ENCODE measurements at regions not wholly inside any gene's neighbourhood (a gene's known extent, or its start where the extent isn't known, plus 50 kb on each side); places are given as distances from the start of the nearest gene placed in this dataset.
A peak's percentile ranks its signal among the peaks of the same experiment; 100 is the strongest.

DNA sequence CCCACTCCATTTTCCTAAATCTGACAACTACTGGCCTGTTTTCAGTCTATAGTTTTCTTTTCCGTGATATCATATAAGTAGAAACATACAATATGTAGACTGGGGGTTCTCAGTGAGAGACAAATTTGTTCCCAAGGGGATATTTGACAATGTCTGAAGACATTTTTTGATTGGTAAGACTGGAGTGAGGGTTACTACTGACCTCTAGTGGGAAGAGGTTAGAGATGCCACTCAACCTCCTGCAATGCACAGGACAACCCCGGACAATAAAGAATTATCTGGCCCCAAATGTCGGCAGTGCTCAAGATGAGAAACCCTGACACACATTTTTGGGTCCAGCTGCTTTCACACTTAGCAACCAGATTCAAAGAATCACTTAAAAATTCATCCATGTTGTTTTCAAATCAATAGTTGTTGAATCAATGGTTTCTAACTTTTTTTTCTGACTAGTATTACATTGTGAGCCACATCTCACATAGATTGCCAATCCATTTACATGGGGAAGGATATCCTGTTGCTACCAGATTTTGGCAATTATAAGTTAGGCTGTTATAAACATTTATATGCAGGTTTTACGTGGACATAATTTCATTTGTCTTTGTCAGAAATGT, 307.1 kb downstream of the RPL10L start:
- Histone ChIP-seq H3K4me2 (ENCODE audit: insufficient read depth, low read length) (no peak overlapping the region), H2AFZ (ENCODE audit: low read length) (no peak overlapping the region), H3K79me2 (ENCODE audit: insufficient read depth, low read length) (no peaks in the 10 kb centered on the region), H4K20me1 (ENCODE audit: insufficient read depth, low read length) (no peaks in the 10 kb centered on the region), H3K27ac (ENCODE audit: low read depth, low read length) (no peak overlapping the region), H3K27me3 (ENCODE audit: insufficient read depth, low read length) (no peaks in the 10 kb centered on the region), H3K4me3 (ENCODE audit: insufficient read depth, low read length) (no peak overlapping the region), H3K4me1 (ENCODE audit: insufficient read depth, low read length) (no peaks in the 10 kb centered on the region), H3K36me3 (ENCODE audit: insufficient read depth, low read length) (no peaks in the 10 kb centered on the region), H3K9me3 (ENCODE audit: low read depth, low read length) (no peaks in the 10 kb centered on the region)
- TF ChIP-seq, protein P1, sequence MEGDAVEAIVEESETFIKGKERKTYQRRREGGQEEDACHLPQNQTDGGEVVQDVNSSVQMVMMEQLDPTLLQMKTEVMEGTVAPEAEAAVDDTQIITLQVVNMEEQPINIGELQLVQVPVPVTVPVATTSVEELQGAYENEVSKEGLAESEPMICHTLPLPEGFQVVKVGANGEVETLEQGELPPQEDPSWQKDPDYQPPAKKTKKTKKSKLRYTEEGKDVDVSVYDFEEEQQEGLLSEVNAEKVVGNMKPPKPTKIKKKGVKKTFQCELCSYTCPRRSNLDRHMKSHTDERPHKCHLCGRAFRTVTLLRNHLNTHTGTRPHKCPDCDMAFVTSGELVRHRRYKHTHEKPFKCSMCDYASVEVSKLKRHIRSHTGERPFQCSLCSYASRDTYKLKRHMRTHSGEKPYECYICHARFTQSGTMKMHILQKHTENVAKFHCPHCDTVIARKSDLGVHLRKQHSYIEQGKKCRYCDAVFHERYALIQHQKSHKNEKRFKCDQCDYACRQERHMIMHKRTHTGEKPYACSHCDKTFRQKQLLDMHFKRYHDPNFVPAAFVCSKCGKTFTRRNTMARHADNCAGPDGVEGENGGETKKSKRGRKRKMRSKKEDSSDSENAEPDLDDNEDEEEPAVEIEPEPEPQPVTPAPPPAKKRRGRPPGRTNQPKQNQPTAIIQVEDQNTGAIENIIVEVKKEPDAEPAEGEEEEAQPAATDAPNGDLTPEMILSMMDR (IDR thresholded peaks at IDR 0.05; ENCODE audit: extremely low read depth, low read depth, low read length): peak; percentile 32
- DNase-seq (ENCODE audit: insufficient read length, low spot score, missing footprints): no peak

- H3K27me3 ChIP-seq (ENCODE audit: insufficient read depth, low read length): no peaks in the 10 kb centered on the region
- H3K9me3 ChIP-seq (ENCODE audit: low read depth, low read length): peaks cover 2% of the 10 kb centered on the region
- TF ChIP-seq, protein P1 (IDR thresholded peaks at IDR 0.05; ENCODE audit: extremely low read depth, low read depth, low read length): no peak
- no peak overlapping the region for H3K4me2 ChIP-seq (ENCODE audit: insufficient read depth, low read length)
- DNase-seq (ENCODE audit: insufficient read length, low spot score, missing footprints): no peak
- no peak overlapping the region for H2AFZ ChIP-seq (ENCODE audit: low read length)
- no peaks in the 10 kb centered on the region for H3K4me1 ChIP-seq (ENCODE audit: insufficient read depth, low read length)
- H3K27ac ChIP-seq (ENCODE audit: low read depth, low read length): no peak overlapping the region
- no peaks in the 10 kb centered on the region for H3K79me2 ChIP-seq (ENCODE audit: insufficient read depth, low read length)
- no peaks in the 10 kb centered on the region for H3K36me3 ChIP-seq (ENCODE audit: insufficient read depth, low read length)
- H4K20me1 ChIP-seq (ENCODE audit: insufficient read depth, low read length): no peaks in the 10 kb centered on the region
- no peak overlapping the region for H3K4me3 ChIP-seq (ENCODE audit: insufficient read depth, low read length)
Observed at GRCh38 chr14:46325777-46326176, 325.8 kb downstream of the RPL10L start.

GRCh38 chr14:46325157-46325556, 326.4 kb downstream of the RPL10L start:
- Histone ChIP-seq H3K36me3 (ENCODE audit: insufficient read depth, low read length) (no peaks in the 10 kb centered on the region), H3K79me2 (ENCODE audit: insufficient read depth, low read length) (no peaks in the 10 kb centered on the region), H3K27ac (ENCODE audit: low read depth, low read length) (no peak overlapping the region), H3K27me3 (ENCODE audit: insufficient read depth, low read length) (no peaks in the 10 kb centered on the region), H3K9me3 (ENCODE audit: low read depth, low read length) (peaks cover 2% of the 10 kb centered on the region), H2AFZ (ENCODE audit: low read length) (no peak overlapping the region), H4K20me1 (ENCODE audit: insufficient read depth, low read length) (no peaks in the 10 kb centered on the region), H3K4me3 (ENCODE audit: insufficient read depth, low read length) (no peak overlapping the region), H3K4me2 (ENCODE audit: insufficient read depth, low read length) (no peak overlapping the region), H3K4me1 (ENCODE audit: insufficient read depth, low read length) (no peaks in the 10 kb centered on the region)
- DNase-seq (ENCODE audit: insufficient read length, low spot score, missing footprints): no peak
- TF ChIP-seq, protein P1 (IDR thresholded peaks at IDR 0.05; ENCODE audit: extremely low read depth, low read depth, low read length): no peak

DNA sequence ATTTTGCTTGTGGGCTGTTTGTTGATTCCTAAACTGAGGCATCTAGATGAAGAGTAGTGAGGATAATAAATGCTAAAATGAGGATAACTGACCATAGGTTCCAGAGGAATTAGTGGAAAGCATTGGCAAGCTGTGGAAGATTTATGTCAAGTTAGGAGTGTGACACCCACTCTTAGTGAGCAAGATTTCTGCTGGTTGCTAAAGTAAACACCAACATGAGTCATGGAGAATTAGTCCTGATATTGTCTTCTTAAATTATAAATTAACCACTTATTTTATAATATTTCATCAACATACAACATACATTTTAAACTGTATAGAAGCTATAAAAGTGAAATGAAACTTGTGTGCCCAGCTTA, 328.2 kb downstream of the RPL10L start:
- H3K27me3 ChIP-seq (ENCODE audit: insufficient read depth, low read length): no peaks in the 10 kb centered on the region
- H4K20me1 ChIP-seq (ENCODE audit: insufficient read depth, low read length): no peaks in the 10 kb centered on the region
- H3K27ac ChIP-seq (ENCODE audit: low read depth, low read length): no peak overlapping the region
- TF ChIP-seq, protein P1 (IDR thresholded peaks at IDR 0.05; ENCODE audit: extremely low read depth, low read depth, low read length): no peak
- H3K9me3 ChIP-seq (ENCODE audit: low read depth, low read length): peaks cover 2% of the 10 kb centered on the region
- H3K4me1 ChIP-seq (ENCODE audit: insufficient read depth, low read length): no peaks in the 10 kb centered on the region
- H3K4me2 ChIP-seq (ENCODE audit: insufficient read depth, low read length): no peak overlapping the region
- DNase-seq (ENCODE audit: insufficient read length, low spot score, missing footprints): no peak
- H3K4me3 ChIP-seq (ENCODE audit: insufficient read depth, low read length): no peak overlapping the region
- H3K36me3 ChIP-seq (ENCODE audit: insufficient read depth, low read length): no peaks in the 10 kb centered on the region
- H3K79me2 ChIP-seq (ENCODE audit: insufficient read depth, low read length): no peaks in the 10 kb centered on the region
- H2AFZ ChIP-seq (ENCODE audit: low read length): no peak overlapping the region
